Testis (tissue), 2 donors: ENCODE measurements at regions not wholly inside any gene's neighbourhood (a gene's known extent, or its start where the extent isn't known, plus 50 kb on each side); places are given as distances from the start of the nearest gene placed in this dataset.
"Not testable (repeated sequence)": the region's sequence is repeated elsewhere in the genome, so short reads cannot be mapped to it uniquely, and the experiment has no call there.

ENCODE experiments used
- DNase-seq: peaks from one replicate; pipeline ENCODE4 v3.0.0-alpha.2; 2019
- H3K27ac ChIP-seq, 2 donors: fragments of 200-600 bp; sonication (generic); one replicate each; pipeline ENCODE4 v1.5.1; 2019
- H3K27me3 ChIP-seq: fragments of 200-600 bp; sonication (generic); one replicate; pipeline ENCODE4 v1.5.1; 2019
- H3K36me3 ChIP-seq: fragments of 200-600 bp; sonication (generic); one replicate; pipeline ENCODE4 v1.5.1; 2017; ENCODE audit warnings: low read depth; ENCODE audit errors: missing control alignments
- H3K4me1 ChIP-seq: fragments of 200-600 bp; sonication (generic); one replicate; pipeline ENCODE4 v1.5.1; 2019
- H3K4me3 ChIP-seq, 2 donors: fragments of 200-600 bp; sonication (generic); one replicate each; pipeline ENCODE4 v1.5.1; 2017 to 2019
- H3K9me3 ChIP-seq: fragments of 200-600 bp; sonication (generic); one replicate; pipeline ENCODE4 v1.5.1; 2017
- CTCF ChIP-seq, 3 experiments: fragments of 450-650 bp in 2 of 3; fragments of 200-600 bp in 1 of 3; sonication (generic) in 1 of 3; IDR thresholded peaks; one replicate each; pipeline ENCODE4 v1.5.1; 2016 to 2019; ENCODE audit warnings: antibody characterized with exemption in 3 of 3, mild to moderate bottlenecking in 2 of 3, moderate library complexity in 1 of 3
- POLR2A ChIP-seq: fragments of 450-650 bp; IDR thresholded peaks from one replicate; pipeline ENCODE4 v1.6.1; 2017; ENCODE audit warnings: antibody characterized with exemption, mild to moderate bottlenecking, moderate library complexity
- WGBS, 2 donors: methylation state at CpG; one replicate each; pipeline ENCODE4 v1.1.5; 2018; 5-methylcytosine and 5-hydroxymethylcytosine counted together
- intact Hi-C: fragments of 100-400 bp; cut with DNase I; formaldehyde crosslinking; loops from one replicate; pipeline ENCODE4 v1.15.1; 2023; ENCODE audit warnings: low total_unique reads

GRCh38 chr16:73101568-73101967 is 53.6 kb upstream of the ZFHX3 start:
- no peaks in the 10 kb centered on the region for H3K27me3 ChIP-seq
- H3K9me3 ChIP-seq, result no peaks in the 10 kb centered on the region
- DNase-seq, result no peak
- H3K36me3 ChIP-seq, result no peaks in the 10 kb centered on the region
- no peak overlapping the region for H3K27ac ChIP-seq
- H3K4me1 ChIP-seq, result no peaks in the 10 kb centered on the region
- H3K4me3 ChIP-seq, result no peak overlapping the region
- 96 to 98% methylated on average over 5 of the region's 5 CpGs for WGBS, 2 donors
- no peak for TF ChIP-seq CTCF (IDR thresholded peaks at IDR 0.05)
- TF ChIP-seq POLR2A, result no peak
- intact Hi-C loops, result no loop called here

DNA sequence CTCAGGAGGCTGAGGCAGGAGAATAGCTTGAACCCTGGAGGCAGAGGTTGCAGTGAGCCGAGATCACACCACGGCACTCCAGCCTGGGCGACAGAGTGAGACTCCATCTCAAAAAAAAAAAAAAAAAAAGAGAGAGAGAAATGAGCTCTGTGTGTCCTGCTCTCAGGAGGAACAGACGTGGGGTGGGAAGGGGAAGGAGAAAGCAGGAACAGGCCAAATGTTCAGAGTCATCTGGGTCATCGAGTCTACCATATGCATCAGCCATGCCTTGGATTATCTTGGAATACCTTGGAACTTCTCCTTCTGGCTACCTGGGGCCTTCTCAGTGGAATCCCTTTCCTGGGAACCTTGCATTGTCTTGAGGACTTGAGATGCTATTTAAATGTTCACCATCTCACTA is 51.7 kb upstream of the ZFHX3 start:
- H3K4me3 ChIP-seq, H3K27me3 ChIP-seq, H3K4me1 ChIP-seq, intact Hi-C loops, DNase-seq, H3K36me3 ChIP-seq, H3K27ac ChIP-seq, H3K9me3 ChIP-seq: not testable (repeated sequence)
- WGBS, 2 donors, result 84 to 95% methylated on average over 5 of the region's 5 CpGs
